ENCODE measurements at regions not wholly inside any gene's neighbourhood (a gene's known extent, or its start where the extent isn't known, plus 50 kb on each side); places are given as distances from the start of the nearest gene placed in this dataset.

DNA sequence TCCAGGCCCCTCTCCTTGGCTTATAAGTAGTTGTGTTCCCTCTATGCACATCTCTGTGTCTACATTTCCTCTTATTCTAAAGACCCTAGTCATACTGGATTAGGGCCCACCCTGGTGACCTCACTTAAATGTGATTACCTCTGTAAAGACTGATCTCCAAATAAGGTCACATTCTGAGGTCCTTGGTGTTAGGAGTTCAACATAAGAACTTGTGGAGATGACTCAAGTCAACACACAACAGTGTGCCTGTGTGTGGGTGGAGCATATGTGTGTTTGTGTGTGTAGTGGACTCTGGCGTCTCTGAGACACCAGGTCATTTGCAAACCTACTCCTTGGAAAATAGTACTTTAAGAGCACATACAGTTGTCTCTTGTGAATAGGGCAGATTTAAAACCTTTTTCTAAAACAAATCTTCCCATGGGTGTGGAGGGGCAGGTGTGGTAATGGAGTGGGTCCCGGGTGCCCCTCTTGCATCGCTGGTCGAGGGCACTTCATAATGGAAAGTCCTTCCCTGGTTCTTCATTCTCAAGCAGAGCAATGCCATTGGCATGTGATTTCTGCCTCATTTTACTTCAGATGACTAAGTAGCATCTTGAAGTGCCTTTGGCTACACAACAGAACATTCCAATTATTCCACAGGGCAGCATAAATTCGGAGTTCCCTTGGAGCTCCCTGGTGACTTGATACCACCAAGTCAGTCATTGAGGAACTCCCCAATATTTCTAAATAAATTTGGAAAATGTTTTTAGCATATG lies 84.4 kb downstream of the C9orf152 start:
- Histone ChIP-seq H3K27me3 (ENCODE audit: low read depth, low read length) (no peaks in the 10 kb centered on the region), H3K36me3 (ENCODE audit: control insufficient read depth in 1 of 2, insufficient read depth in 2 of 2, low read length in 2 of 2) (peaks cover 0 to 16% of the 10 kb centered on the region in 2 donors), H3K4me1 (ENCODE audit: control insufficient read depth in 1 of 2, insufficient read depth in 2 of 2, low read length in 2 of 2) (peaks cover 9 to 27% of the 10 kb centered on the region in 2 donors), H3K27ac (ENCODE audit: low read length) (peak overlapping the region; percentile 91), H3K4me3 (ENCODE audit: low read depth in 1 of 2, low read length in 2 of 2) (no peak overlapping the region), H3K9me3 (ENCODE audit: control insufficient read depth in 1 of 2, low read length in 2 of 2) (no peaks in the 10 kb centered on the region)

DNA sequence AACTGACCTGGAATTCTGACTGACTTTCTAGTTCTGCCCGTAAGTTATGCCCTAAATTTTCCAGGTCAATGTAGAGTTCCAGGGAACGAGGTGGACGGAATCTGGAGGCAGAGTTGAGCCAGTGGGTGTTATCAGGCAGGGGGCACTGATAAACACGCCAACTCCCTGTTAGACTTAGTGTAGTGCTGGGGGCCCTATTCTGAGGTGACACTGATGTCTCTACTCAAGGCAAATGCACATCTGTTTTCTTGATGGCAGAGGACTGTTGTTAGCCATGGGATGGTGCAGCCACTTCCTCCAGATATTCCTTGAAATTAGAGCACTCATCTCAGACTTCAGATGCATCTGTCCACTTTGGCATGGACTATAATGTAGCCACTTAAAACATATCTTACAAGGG lies 83.5 kb downstream of the C9orf152 start:
- peaks cover 0 to 16% of the 10 kb centered on the region in 2 donors for H3K36me3 ChIP-seq (ENCODE audit: control insufficient read depth in 1 of 2, insufficient read depth in 2 of 2, low read length in 2 of 2)
- H3K27ac ChIP-seq (ENCODE audit: low read length), result peak overlapping the region; percentile 91

DNA sequence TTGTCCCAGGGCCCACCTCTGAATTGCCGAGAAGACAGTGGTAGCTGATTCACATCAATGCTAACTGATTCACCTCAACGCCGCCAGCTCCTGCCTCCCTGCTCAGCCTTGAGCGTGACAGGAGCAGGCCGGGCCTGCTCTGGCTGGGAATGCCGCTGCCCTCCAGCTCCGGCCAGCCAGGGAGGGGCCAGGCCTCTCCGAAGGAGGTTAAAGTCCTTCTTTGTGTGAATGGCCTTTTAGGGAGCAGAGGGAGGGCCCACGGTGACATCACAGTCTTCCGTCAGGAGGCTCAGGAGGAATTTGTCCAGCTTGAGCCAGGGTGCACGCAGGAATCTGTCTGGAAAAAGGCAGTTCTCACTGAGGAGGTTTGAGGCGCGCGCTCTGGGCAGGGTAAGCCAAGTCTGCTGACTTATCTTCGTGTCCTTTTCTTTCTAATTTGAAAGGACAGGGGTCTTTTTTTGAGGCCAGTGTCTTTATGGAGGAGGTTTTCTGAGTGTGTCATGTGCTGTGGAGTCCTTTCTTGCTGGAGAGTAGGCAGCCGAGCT lies 82.7 kb downstream of the C9orf152 start:
- H3K27me3 ChIP-seq (ENCODE audit: low read depth, low read length), result no peaks in the 10 kb centered on the region
- peaks cover 0 to 16% of the 10 kb centered on the region in 2 donors for H3K36me3 ChIP-seq (ENCODE audit: control insufficient read depth in 1 of 2, insufficient read depth in 2 of 2, low read length in 2 of 2)
- H3K9me3 ChIP-seq (ENCODE audit: control insufficient read depth in 1 of 2, low read length in 2 of 2), result no peaks in the 10 kb centered on the region
- peaks cover 9 to 34% of the 10 kb centered on the region in 2 donors for H3K4me1 ChIP-seq (ENCODE audit: control insufficient read depth in 1 of 2, insufficient read depth in 2 of 2, low read length in 2 of 2)
- H3K27ac ChIP-seq (ENCODE audit: low read length), result peak overlapping the region; percentile 91
- peak overlapping the region; percentile 59 to 64 for H3K4me3 ChIP-seq (ENCODE audit: low read depth in 1 of 2, low read length in 2 of 2)

More for the DNA sequence above, 83.5 kb downstream of the C9orf152 start:
- Histone ChIP-seq H3K27me3 (ENCODE audit: low read depth, low read length) (no peaks in the 10 kb centered on the region), H3K4me3 (ENCODE audit: low read depth in 1 of 2, low read length in 2 of 2) (no peak overlapping the region), H3K9me3 (ENCODE audit: control insufficient read depth in 1 of 2, low read length in 2 of 2) (no peaks in the 10 kb centered on the region), H3K4me1 (ENCODE audit: control insufficient read depth in 1 of 2, insufficient read depth in 2 of 2, low read length in 2 of 2) (peaks cover 9 to 30% of the 10 kb centered on the region in 2 donors)

DNA sequence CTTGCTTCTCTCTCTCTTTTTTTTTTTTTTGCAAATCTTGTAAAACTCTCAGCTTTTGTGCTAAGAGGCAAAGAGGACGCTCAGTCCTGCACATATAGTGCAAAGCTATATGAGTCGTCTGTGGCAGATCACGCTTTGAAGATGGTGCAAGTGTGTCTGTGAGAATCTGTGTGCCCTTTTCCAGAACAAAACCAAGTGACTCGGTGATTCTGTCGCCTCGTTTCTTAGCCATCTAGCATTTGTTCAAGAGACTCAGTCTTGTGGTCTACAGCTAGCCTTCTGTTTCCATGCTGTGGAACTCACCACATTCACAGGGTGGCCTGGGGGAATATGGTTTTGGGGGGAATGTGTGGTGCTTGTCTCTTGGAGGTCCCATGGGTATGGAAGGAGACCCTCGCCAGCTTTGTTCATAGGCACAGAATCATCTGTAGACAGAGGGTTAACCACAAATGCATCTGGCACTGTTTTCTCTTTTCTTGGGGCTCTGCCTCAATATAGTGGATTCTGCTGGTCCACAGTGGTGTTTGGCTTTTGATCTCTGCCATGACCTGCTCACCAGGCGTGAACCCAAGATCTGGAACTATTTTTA lies 82.1 kb downstream of the C9orf152 start:
- Histone ChIP-seq H3K36me3 (ENCODE audit: control insufficient read depth in 1 of 2, insufficient read depth in 2 of 2, low read length in 2 of 2) (peaks cover 0 to 16% of the 10 kb centered on the region in 2 donors), H3K27ac (ENCODE audit: low read length) (peak overlapping the region; percentile 91), H3K4me1 (ENCODE audit: control insufficient read depth in 1 of 2, insufficient read depth in 2 of 2, low read length in 2 of 2) (peaks cover 9 to 36% of the 10 kb centered on the region in 2 donors), H3K9me3 (ENCODE audit: control insufficient read depth in 1 of 2, low read length in 2 of 2) (no peaks in the 10 kb centered on the region), H3K4me3 (ENCODE audit: low read depth in 1 of 2, low read length in 2 of 2) (peak overlapping the region; percentile 59 to 64), H3K27me3 (ENCODE audit: low read depth, low read length) (no peaks in the 10 kb centered on the region)

DNA sequence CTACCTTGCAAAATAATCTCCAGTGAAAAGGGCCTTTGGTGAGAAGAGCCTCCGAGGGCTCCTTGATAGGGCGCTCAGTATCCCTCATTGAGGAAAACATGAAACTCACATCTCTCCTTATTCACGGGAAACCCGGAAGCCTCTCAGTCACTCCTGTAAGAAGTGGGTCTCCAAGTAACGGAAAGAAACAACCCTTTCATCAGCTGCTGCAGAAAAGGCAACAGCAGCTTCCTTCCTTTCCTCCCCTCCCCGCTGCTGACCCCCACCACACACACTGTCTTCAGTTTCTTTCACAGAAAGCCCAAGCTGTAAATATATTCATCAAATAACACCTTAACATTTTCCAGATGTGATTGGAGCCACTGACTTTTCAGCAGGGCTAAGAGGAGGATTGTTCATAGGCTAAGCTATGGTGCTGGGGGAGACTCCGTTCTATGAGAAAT lies 81.4 kb downstream of the C9orf152 start:
- peaks cover 9 to 36% of the 10 kb centered on the region in 2 donors for H3K4me1 ChIP-seq (ENCODE audit: control insufficient read depth in 1 of 2, insufficient read depth in 2 of 2, low read length in 2 of 2)
- H3K9me3 ChIP-seq (ENCODE audit: control insufficient read depth in 1 of 2, low read length in 2 of 2), result no peaks in the 10 kb centered on the region
- H3K27me3 ChIP-seq (ENCODE audit: low read depth, low read length), result no peaks in the 10 kb centered on the region
- peak overlapping the region; percentile 91 for H3K27ac ChIP-seq (ENCODE audit: low read length)
- H3K4me3 ChIP-seq (ENCODE audit: low read depth in 1 of 2, low read length in 2 of 2), result peak overlapping the region; percentile 59 to 64
- H3K36me3 ChIP-seq (ENCODE audit: control insufficient read depth in 1 of 2, insufficient read depth in 2 of 2, low read length in 2 of 2), result peaks cover 0 to 16% of the 10 kb centered on the region in 2 donors

DNA sequence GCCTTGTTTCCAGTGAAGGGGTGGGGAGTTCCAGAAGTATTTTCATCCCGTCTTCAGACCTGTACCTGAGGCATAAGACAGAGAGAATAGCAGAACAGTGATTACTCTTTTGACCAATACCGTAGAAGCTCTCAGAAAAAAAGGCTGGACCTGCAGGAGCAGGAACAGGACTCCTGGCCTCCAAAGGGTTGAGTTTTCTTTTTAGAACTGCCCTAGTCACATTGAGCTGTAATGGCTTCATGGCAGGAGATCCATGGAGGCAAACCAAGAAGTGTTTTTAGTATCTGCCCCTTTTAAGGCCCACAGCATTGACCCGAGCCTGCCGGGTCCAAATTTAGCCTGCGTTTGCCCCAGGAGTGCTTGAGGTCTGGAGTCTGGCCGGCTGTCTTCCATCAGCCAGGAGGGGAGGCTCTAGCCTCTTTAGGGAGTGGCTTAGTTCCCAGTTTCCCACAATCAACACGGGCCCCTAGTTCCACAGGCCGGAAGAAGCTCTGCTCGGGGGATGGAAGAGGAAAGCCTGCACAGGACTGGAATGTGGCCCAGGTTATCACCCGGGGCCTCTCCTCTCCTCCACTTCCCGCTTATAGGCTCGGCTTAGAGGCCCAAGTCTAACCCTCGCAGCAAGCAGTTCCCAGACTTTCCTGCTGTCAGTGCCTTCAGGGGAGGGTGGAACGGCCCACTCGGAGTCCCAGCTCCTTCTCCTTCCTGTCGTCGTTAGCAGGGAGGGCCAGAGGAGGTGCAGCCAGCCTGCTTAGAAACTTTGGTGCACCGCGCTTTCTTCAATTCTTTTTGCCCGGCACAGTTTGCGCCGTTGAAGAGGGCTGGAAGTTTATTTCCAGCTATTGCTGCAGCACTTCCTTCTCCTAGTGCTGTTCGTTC lies 80.7 kb downstream of the C9orf152 start:
- Histone ChIP-seq H3K9me3 (ENCODE audit: control insufficient read depth in 1 of 2, low read length in 2 of 2) (no peaks in the 10 kb centered on the region), H3K4me1 (ENCODE audit: control insufficient read depth in 1 of 2, insufficient read depth in 2 of 2, low read length in 2 of 2) (peaks cover 9 to 36% of the 10 kb centered on the region in 2 donors), H3K4me3 (ENCODE audit: low read depth in 1 of 2, low read length in 2 of 2) (peak overlapping the region; percentile 59 to 64), H3K27me3 (ENCODE audit: low read depth, low read length) (no peaks in the 10 kb centered on the region), H3K27ac (ENCODE audit: low read length) (peak overlapping the region; percentile 91), H3K36me3 (ENCODE audit: control insufficient read depth in 1 of 2, insufficient read depth in 2 of 2, low read length in 2 of 2) (peaks cover 0 to 16% of the 10 kb centered on the region in 2 donors)

- Histone ChIP-seq H3K9me3 (ENCODE audit: control insufficient read depth in 1 of 2, low read length in 2 of 2) (no peaks in the 10 kb centered on the region), H3K4me3 (ENCODE audit: low read depth in 1 of 2, low read length in 2 of 2) (peak overlapping the region; percentile 54 to 59), H3K27ac (ENCODE audit: low read length) (peak overlapping the region; percentile 91), H3K4me1 (ENCODE audit: control insufficient read depth in 1 of 2, insufficient read depth in 2 of 2, low read length in 2 of 2) (peaks cover 9 to 45% of the 10 kb centered on the region in 2 donors), H3K36me3 (ENCODE audit: control insufficient read depth in 1 of 2, insufficient read depth in 2 of 2, low read length in 2 of 2) (peaks cover 0 to 16% of the 10 kb centered on the region in 2 donors), H3K27me3 (ENCODE audit: low read depth, low read length) (no peaks in the 10 kb centered on the region)
Observed at GRCh38 chr9:110128664-110129329, 79.2 kb downstream of the C9orf152 start.

GRCh38 chr9:110129425-110129824 lies 78.5 kb downstream of the C9orf152 start:
- H3K4me1 ChIP-seq (ENCODE audit: control insufficient read depth in 1 of 2, insufficient read depth in 2 of 2, low read length in 2 of 2), result peaks cover 7 to 43% of the 10 kb centered on the region in 2 donors
- H3K27ac ChIP-seq (ENCODE audit: low read length), result peak overlapping the region; percentile 91

DNA sequence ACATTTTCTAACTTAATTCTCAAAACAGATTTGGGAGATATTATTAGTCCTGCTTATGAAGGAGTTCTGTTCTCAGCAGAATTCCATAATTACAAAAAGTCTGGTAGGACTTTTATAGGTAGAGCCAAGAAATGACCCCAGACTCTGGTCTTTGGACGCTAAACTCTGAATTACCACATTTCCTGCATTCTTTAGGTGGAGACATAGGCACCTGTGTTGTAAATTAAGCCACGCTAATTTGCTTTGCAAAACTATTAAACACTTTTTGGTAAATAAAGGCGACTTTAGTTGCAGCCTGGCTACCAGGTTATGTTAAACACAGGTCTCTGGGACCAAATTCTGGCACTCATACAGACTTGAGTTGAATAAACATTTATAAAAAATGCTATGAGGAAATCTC lies 77.7 kb downstream of the C9orf152 start:
- Histone ChIP-seq H3K4me1 (ENCODE audit: control insufficient read depth in 1 of 2, insufficient read depth in 2 of 2, low read length in 2 of 2) (peaks cover 4 to 36% of the 10 kb centered on the region in 2 donors), H3K9me3 (ENCODE audit: control insufficient read depth in 1 of 2, low read length in 2 of 2) (no peaks in the 10 kb centered on the region), H3K27ac (ENCODE audit: low read length) (no peak overlapping the region), H3K27me3 (ENCODE audit: low read depth, low read length) (no peaks in the 10 kb centered on the region), H3K36me3 (ENCODE audit: control insufficient read depth in 1 of 2, insufficient read depth in 2 of 2, low read length in 2 of 2) (peaks cover 0 to 12% of the 10 kb centered on the region in 2 donors), H3K4me3 (ENCODE audit: low read depth in 1 of 2, low read length in 2 of 2) (no peak overlapping the region)

More at GRCh38 chr9:110129425-110129824, 78.5 kb downstream of the C9orf152 start:
- Histone ChIP-seq H3K9me3 (ENCODE audit: control insufficient read depth in 1 of 2, low read length in 2 of 2) (no peaks in the 10 kb centered on the region), H3K27me3 (ENCODE audit: low read depth, low read length) (no peaks in the 10 kb centered on the region), H3K36me3 (ENCODE audit: control insufficient read depth in 1 of 2, insufficient read depth in 2 of 2, low read length in 2 of 2) (peaks cover 0 to 16% of the 10 kb centered on the region in 2 donors), H3K4me3 (ENCODE audit: low read depth in 1 of 2, low read length in 2 of 2) (peak overlapping the region in 1 of 2 donors; percentile 59)

DNA sequence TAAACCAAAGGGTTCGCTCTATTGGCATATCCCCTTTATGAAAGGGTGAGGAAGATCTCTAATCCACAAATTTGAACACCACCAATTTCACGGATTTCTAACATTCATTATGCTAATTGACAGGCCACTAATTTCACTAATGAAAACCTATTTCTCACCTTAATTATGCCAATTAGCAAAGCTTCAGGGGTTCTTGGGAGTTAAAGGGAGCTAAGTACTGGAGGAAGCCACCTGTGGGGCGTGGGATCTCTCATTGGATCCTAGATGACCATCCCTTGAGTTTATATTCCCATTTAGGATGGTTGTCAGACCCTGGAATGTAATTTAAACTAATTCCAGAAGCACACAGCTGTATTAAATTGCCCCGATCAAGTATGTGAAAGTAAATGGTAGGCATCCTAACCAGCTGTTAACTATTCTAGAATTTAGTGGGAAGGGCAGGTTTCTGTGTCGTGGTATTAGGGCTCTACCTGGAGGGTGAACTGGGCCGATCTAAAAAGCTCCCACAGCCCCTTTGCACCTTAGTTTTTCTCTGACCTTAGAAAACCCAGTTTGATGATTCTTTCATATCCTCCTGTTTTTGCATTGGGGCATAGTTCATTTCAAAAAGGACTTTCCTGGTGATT lies 77.1 kb downstream of the C9orf152 start:
- Histone ChIP-seq H3K27ac (ENCODE audit: low read length) (no peak overlapping the region), H3K4me3 (ENCODE audit: low read depth in 1 of 2, low read length in 2 of 2) (no peak overlapping the region), H3K36me3 (ENCODE audit: control insufficient read depth in 1 of 2, insufficient read depth in 2 of 2, low read length in 2 of 2) (peaks cover 0 to 5% of the 10 kb centered on the region in 2 donors), H3K9me3 (ENCODE audit: control insufficient read depth in 1 of 2, low read length in 2 of 2) (no peaks in the 10 kb centered on the region), H3K27me3 (ENCODE audit: low read depth, low read length) (no peaks in the 10 kb centered on the region), H3K4me1 (ENCODE audit: control insufficient read depth in 1 of 2, insufficient read depth in 2 of 2, low read length in 2 of 2) (peaks cover 4 to 42% of the 10 kb centered on the region in 2 donors)
